CD4-positive, alpha-beta memory T cell (primary cell): ENCODE measurements at regions not wholly inside any gene's neighbourhood (a gene's known extent, or its start where the extent isn't known, plus 50 kb on each side); places are given as distances from the start of the nearest gene placed in this dataset.

Experiments used
- CTCF ChIA-PET: fragments of 350-600 bp; sonication (Branson Sonifier 250); formaldehyde crosslinking; loops from one replicate; lab custom pipeline; 2021; ENCODE audit warnings: inconsistent platforms; ENCODE audit not compliant: partially characterized antibody; lab: Charles Lee
- POLR2A ChIA-PET: fragments of 350-600 bp; sonication (Branson Sonifier 250); formaldehyde crosslinking; loops from one replicate; lab custom pipeline; 2021; ENCODE audit not compliant: partially characterized antibody; lab: Charles Lee
- DNase-seq, 5 donors: peaks; one replicate each; pipeline versions ENCODE4 v3.0.0 to v3.0.0-alpha.2; 2020 to 2022; ENCODE audit warnings: mixed read lengths in 1 of 5
- H3K27ac ChIP-seq: one replicate; pipeline ENCODE4 v1.7.0; 2013; ENCODE audit warnings: low read depth, low read length
- H3K27me3 ChIP-seq: 2 replicates; pipeline ENCODE4 v1.7.0; 2013; ENCODE audit warnings: mild to moderate bottlenecking, low read length, moderate library complexity; ENCODE audit not compliant: insufficient read depth
- H3K36me3 ChIP-seq: 2 replicates; pipeline ENCODE4 v1.7.0; 2013; ENCODE audit warnings: mild to moderate bottlenecking, low read length, moderate library complexity; ENCODE audit not compliant: insufficient read depth
- H3K4me1 ChIP-seq: 2 replicates; pipeline ENCODE4 v1.7.0; 2013; ENCODE audit warnings: mild to moderate bottlenecking, low read length, moderate library complexity; ENCODE audit not compliant: insufficient read depth
- H3K4me3 ChIP-seq, 2 donors: one replicate each; pipeline ENCODE4 v1.7.0; 2013; ENCODE audit warnings: low read length in 2 of 2, mild to moderate bottlenecking in 1 of 2
- H3K9me3 ChIP-seq, 2 donors: one replicate each; pipeline ENCODE4 v1.7.0; 2013; ENCODE audit warnings: low read length in 2 of 2, control low read depth in 1 of 2; ENCODE audit not compliant: control insufficient read depth in 1 of 2
- H3K27ac Mint-ChIP-seq, 7 donors: one replicate each; pipeline ENCODE4 v1.8.0; 2020 to 2021; ENCODE audit warnings: mixed read lengths in 7 of 7, mild to moderate bottlenecking in 6 of 7, inconsistent platforms in 3 of 7, moderate library complexity in 3 of 7
- H3K27me3 Mint-ChIP-seq, 2 donors: one replicate each; pipeline ENCODE4 v1.8.0; 2020 to 2021; ENCODE audit warnings: mixed read lengths in 2 of 2
- H3K36me3 Mint-ChIP-seq, 2 donors: one replicate each; pipeline ENCODE4 v1.8.0; 2020 to 2021; ENCODE audit warnings: mixed read lengths in 2 of 2, inconsistent platforms in 1 of 2, mild to moderate bottlenecking in 1 of 2
- H3K4me1 Mint-ChIP-seq, 4 donors: one replicate each; pipeline ENCODE4 v1.8.0; 2020 to 2021; ENCODE audit warnings: mixed read lengths in 4 of 4, mild to moderate bottlenecking in 1 of 4
- H3K4me3 Mint-ChIP-seq, 8 donors: one replicate each; pipeline ENCODE4 v1.8.0; 2020 to 2021; ENCODE audit warnings: mixed read lengths in 8 of 8, mild to moderate bottlenecking in 7 of 8, moderate library complexity in 6 of 8, inconsistent platforms in 3 of 8
- H3K9me3 Mint-ChIP-seq, 8 donors: one replicate each; pipeline ENCODE4 v1.8.0; 2020 to 2021; ENCODE audit warnings: mixed read lengths in 8 of 8, mild to moderate bottlenecking in 5 of 8, inconsistent platforms in 3 of 8, moderate library complexity in 1 of 8
- intact Hi-C: fragments of 100-400 bp; cut with micrococcal nuclease; formaldehyde crosslinking; loops from one replicate; pipeline ENCODE4 v1.15.1; 2023

GRCh38 chr1:244952940-244953339 is 88.6 kb upstream of the HNRNPU start:
- POLR2A ChIA-PET: no interaction called here
- Histone ChIP-seq H3K36me3 (no peaks in the 10 kb centered on the region), H3K27ac (no peak overlapping the region), H3K4me1 (no peaks in the 10 kb centered on the region), H3K27me3 (no peaks in the 10 kb centered on the region), H3K4me3 (no peak overlapping the region), H3K9me3 (no peaks in the 10 kb centered on the region)
- no peak for DNase-seq
- no peaks in the 10 kb centered on the region for H3K4me1 Mint-ChIP-seq
- no peak overlapping the region for H3K4me3 Mint-ChIP-seq
- no peaks in the 10 kb centered on the region for H3K36me3 Mint-ChIP-seq
- H3K27ac Mint-ChIP-seq: no peak overlapping the region
- intact Hi-C loops: no loop called here
- H3K27me3 Mint-ChIP-seq: peaks cover 2 to 6% of the 10 kb centered on the region in 2 donors
- H3K9me3 Mint-ChIP-seq: no peaks in the 10 kb centered on the region
- CTCF ChIA-PET: interaction anchor here (1.4 to 1.6 kb wide), 2 partner anchors 12 to 90 kb away, joined by 3 to 4 read pairs; no protein-coding TSS in a partner anchor

GRCh38 chr1:244952280-244952933 is 88.1 kb upstream of the HNRNPU start:
- ChIA-PET CTCF (interaction anchor here (1.4 to 1.6 kb wide), 2 partner anchors 12 to 90 kb away, joined by 3 to 4 read pairs; no protein-coding TSS in a partner anchor), POLR2A (no interaction called here)
- H3K27ac Mint-ChIP-seq: peak overlapping the region in 1 of 7 donors; percentile 14
- no peak overlapping the region for H3K27ac ChIP-seq
- no peaks in the 10 kb centered on the region for H3K36me3 Mint-ChIP-seq
- no peaks in the 10 kb centered on the region for H3K36me3 ChIP-seq
- H3K4me3 ChIP-seq: no peak overlapping the region
- peaks cover 2 to 8% of the 10 kb centered on the region in 2 donors for H3K27me3 Mint-ChIP-seq
- no peak overlapping the region for H3K4me3 Mint-ChIP-seq
- no peaks in the 10 kb centered on the region for H3K9me3 ChIP-seq
- intact Hi-C loops: no loop called here
- no peaks in the 10 kb centered on the region for H3K27me3 ChIP-seq
- H3K9me3 Mint-ChIP-seq: no peaks in the 10 kb centered on the region
- no peaks in the 10 kb centered on the region for H3K4me1 ChIP-seq
- DNase-seq: no peak
- H3K4me1 Mint-ChIP-seq: no peaks in the 10 kb centered on the region

- intact Hi-C loops: no loop called here
- DNase-seq: no peak
- Mint-ChIP-seq H3K36me3 (no peaks in the 10 kb centered on the region), H3K27me3 (peaks cover 1 to 11% of the 10 kb centered on the region in 2 donors), H3K27ac (no peak overlapping the region), H3K4me1 (no peaks in the 10 kb centered on the region), H3K9me3 (peaks cover 0 to 1% (median 0%) of the 10 kb centered on the region in 8 donors), H3K4me3 (no peak overlapping the region)
- no peaks in the 10 kb centered on the region for H3K4me1 ChIP-seq
- H3K9me3 ChIP-seq: no peaks in the 10 kb centered on the region
- H3K27me3 ChIP-seq: no peaks in the 10 kb centered on the region
- no peak overlapping the region for H3K27ac ChIP-seq
- no peaks in the 10 kb centered on the region for H3K36me3 ChIP-seq
- POLR2A ChIA-PET: no interaction called here
- CTCF ChIA-PET: no interaction called here
- no peak overlapping the region for H3K4me3 ChIP-seq
Observed at GRCh38 chr1:244948416-244948815, 84.1 kb upstream of the HNRNPU start.

- ChIA-PET CTCF (no interaction called here), POLR2A (no interaction called here)
- H3K4me3 ChIP-seq: no peak overlapping the region
- Mint-ChIP-seq H3K4me3 (no peak overlapping the region), H3K36me3 (no peaks in the 10 kb centered on the region), H3K9me3 (peaks cover 0 to 1% (median 0%) of the 10 kb centered on the region in 8 donors), H3K27ac (no peak overlapping the region), H3K4me1 (no peaks in the 10 kb centered on the region), H3K27me3 (peaks cover 3 to 9% of the 10 kb centered on the region in 2 donors)
- no peaks in the 10 kb centered on the region for H3K4me1 ChIP-seq
- no peak for DNase-seq
- intact Hi-C loops: no loop called here
- H3K36me3 ChIP-seq: no peaks in the 10 kb centered on the region
- no peaks in the 10 kb centered on the region for H3K9me3 ChIP-seq
- no peak overlapping the region for H3K27ac ChIP-seq
- no peaks in the 10 kb centered on the region for H3K27me3 ChIP-seq
Observed at GRCh38 chr1:244945109-244945671, 80.8 kb upstream of the HNRNPU start.

- Mint-ChIP-seq H3K36me3 (no peaks in the 10 kb centered on the region), H3K27me3 (peaks cover 3% of the 10 kb centered on the region in 2 donors), H3K9me3 (peaks cover 0 to 1% (median 0%) of the 10 kb centered on the region in 8 donors), H3K27ac (no peak overlapping the region), H3K4me1 (no peaks in the 10 kb centered on the region), H3K4me3 (no peak overlapping the region)
- H3K27ac ChIP-seq: no peak overlapping the region
- no peaks in the 10 kb centered on the region for H3K9me3 ChIP-seq
- ChIA-PET POLR2A (no interaction called here), CTCF (interaction anchor here (1.0 to 1.2 kb wide), 2 partner anchors 11 to 101 kb away, joined by 3 read pairs; no protein-coding TSS in a partner anchor)
- H3K27me3 ChIP-seq: no peaks in the 10 kb centered on the region
- no peaks in the 10 kb centered on the region for H3K4me1 ChIP-seq
- DNase-seq: no peak
- intact Hi-C loops: no loop called here
- no peak overlapping the region for H3K4me3 ChIP-seq
- no peaks in the 10 kb centered on the region for H3K36me3 ChIP-seq
Observed at GRCh38 chr1:244941121-244941520, 76.8 kb upstream of the HNRNPU start.

GRCh38 chr1:244937099-244937498 is 72.8 kb upstream of the HNRNPU start:
- no peaks in the 10 kb centered on the region for H3K4me1 ChIP-seq
- CTCF ChIA-PET: interaction anchor here (0.7 kb wide), 2 partner anchors 34 to 87 kb away, joined by 3 to 5 read pairs; no protein-coding TSS in a partner anchor

GRCh38 chr1:244920911-244921761 is 56.8 kb upstream of the HNRNPU start:
- Mint-ChIP-seq H3K27ac (no peak overlapping the region), H3K4me3 (peak overlapping the region in 1 of 8 donors; percentile 1)

More at GRCh38 chr1:244937099-244937498, 72.8 kb upstream of the HNRNPU start:
- peaks cover 3 to 4% of the 10 kb centered on the region in 2 donors for H3K27me3 Mint-ChIP-seq
- Histone ChIP-seq H3K27ac (no peak overlapping the region), H3K36me3 (no peaks in the 10 kb centered on the region), H3K4me3 (no peak overlapping the region), H3K27me3 (no peaks in the 10 kb centered on the region), H3K9me3 (no peaks in the 10 kb centered on the region)
- no peak for DNase-seq
- POLR2A ChIA-PET: no interaction called here
- no peak overlapping the region for H3K27ac Mint-ChIP-seq
- H3K4me1 Mint-ChIP-seq: no peaks in the 10 kb centered on the region
- H3K9me3 Mint-ChIP-seq: no peaks in the 10 kb centered on the region
- no peaks in the 10 kb centered on the region for H3K36me3 Mint-ChIP-seq
- H3K4me3 Mint-ChIP-seq: peak overlapping the region in 1 of 8 donors; percentile 35
- intact Hi-C loops: no loop called here

More at GRCh38 chr1:244920911-244921761, 56.8 kb upstream of the HNRNPU start:
- H3K4me1 ChIP-seq: peaks cover 7% of the 10 kb centered on the region
- CTCF ChIA-PET: interaction anchor here (0.6 to 1.1 kb wide), 2 partner anchors 87 to 122 kb away, joined by 3 to 4 read pairs; no protein-coding TSS in a partner anchor
- no peak overlapping the region for H3K4me3 ChIP-seq
- H3K27ac ChIP-seq: no peak overlapping the region
- H3K9me3 Mint-ChIP-seq: no peaks in the 10 kb centered on the region
- H3K36me3 ChIP-seq: no peaks in the 10 kb centered on the region
- intact Hi-C loops: no loop called here
- H3K9me3 ChIP-seq: no peaks in the 10 kb centered on the region
- POLR2A ChIA-PET: interaction anchor here (1.0 to 1.1 kb wide), 2 partner anchors 50 to 57 kb away, joined by 3 to 4 read pairs; partner anchors contain the start of gene HNRNPU
- H3K27me3 ChIP-seq: no peaks in the 10 kb centered on the region
- peaks cover 7 to 8% of the 10 kb centered on the region in 2 donors for H3K27me3 Mint-ChIP-seq
- no peaks in the 10 kb centered on the region for H3K36me3 Mint-ChIP-seq
- peaks cover 4 to 16% (median 11%) of the 10 kb centered on the region in 4 donors for H3K4me1 Mint-ChIP-seq
- no peak for DNase-seq
